IMR-90 (cell line): ENCODE measurements at regions not wholly inside any gene's neighbourhood (a gene's known extent, or its start where the extent isn't known, plus 50 kb on each side); places are given as distances from the start of the nearest gene placed in this dataset.
A peak's percentile ranks its signal among the peaks of the same experiment; 100 is the strongest.

Source experiments
- ATAC-seq: fragments of 200-7000 bp; cut with Tn5 transposase; 2 replicates; pipeline ENCODE4 v1.9.1; 2020; ENCODE audit warnings: low read depth, mild to moderate bottlenecking, moderate library complexity
- BruUV-seq: library from RNA; stranded (reverse); fragments of 400-500 nt; replicated peaks from 2 replicates; lab custom pipeline; 2021; lab: Mats Ljungman, UMichigan
- CTCF ChIA-PET: fragments of 300-600 bp; formaldehyde crosslinking; extraction: SDS; loops from one replicate; lab custom pipeline; 2021; ENCODE audit warnings: antibody characterized with exemption; lab: Yijun Ruan, JAX
- POLR2A ChIA-PET: fragments of 300-600 bp; sonication (Branson Sonifier 250); formaldehyde crosslinking; loops from one replicate; lab custom pipeline; 2022; ENCODE audit warnings: antibody characterized with exemption; ENCODE audit not compliant: unreplicated experiment; lab: Charles Lee
- DNase-seq: peaks from one replicate; pipeline ENCODE4 v3.0.0; 2013
- H2AFZ ChIP-seq: replicated peaks from 2 replicates; pipeline ENCODE3; 2013; ENCODE audit warnings: low read length, mild to moderate bottlenecking; ENCODE audit not compliant: poor library complexity
- H2AK5ac ChIP-seq: 2 replicates; pipeline ENCODE4 v1.6.1; 2013; ENCODE audit warnings: low read depth, low read length, inconsistent platforms
- H2AK9ac ChIP-seq: replicated peaks from 2 replicates; pipeline ENCODE3; 2013; ENCODE audit warnings: mild to moderate bottlenecking, low read depth, low read length, moderate library complexity; ENCODE audit not compliant: poor library complexity
- H2BK120ac ChIP-seq: 2 replicates; pipeline ENCODE4 v1.6.1; 2013; ENCODE audit warnings: low read depth, low read length, inconsistent platforms
- H2BK15ac ChIP-seq: 3 replicates; pipeline ENCODE4 v1.6.1; 2013; ENCODE audit warnings: low read depth, low read length, inconsistent platforms
- H2BK20ac ChIP-seq: 2 replicates; pipeline ENCODE4 v1.6.1; 2013; ENCODE audit warnings: low read depth, mild to moderate bottlenecking, inconsistent platforms, low read length, moderate library complexity
- H2BK5ac ChIP-seq: 2 replicates; pipeline ENCODE4 v1.6.1; 2013; ENCODE audit warnings: mild to moderate bottlenecking, low read depth, low read length, inconsistent platforms; ENCODE audit not compliant: poor library complexity, severe bottlenecking
- H3K14ac ChIP-seq: replicated peaks from 2 replicates; pipeline ENCODE4 v1.6.1; 2013; ENCODE audit warnings: low read depth, low read length, inconsistent platforms
- H3K18ac ChIP-seq: 2 replicates; pipeline ENCODE4 v1.6.1; 2013; ENCODE audit warnings: low read depth, low read length, control low read depth
- H3K23ac ChIP-seq: 2 replicates; pipeline ENCODE4 v1.6.1; 2013; ENCODE audit warnings: low read depth, low read length, inconsistent platforms
- H3K27ac ChIP-seq: 2 replicates; pipeline ENCODE4 v1.5.1; 2013; ENCODE audit warnings: mild to moderate bottlenecking, control low read depth, low read length; ENCODE audit not compliant: insufficient read depth
- H3K27me3 ChIP-seq: 2 replicates; pipeline ENCODE4 v1.6.1; 2013; ENCODE audit warnings: low read length; ENCODE audit not compliant: control insufficient read depth, insufficient read depth
- H3K36me3 ChIP-seq: 2 replicates; pipeline ENCODE4 v1.6.1; 2013; ENCODE audit warnings: low read length, mixed read lengths; ENCODE audit not compliant: control insufficient read depth, insufficient read depth
- H3K4ac ChIP-seq: 2 replicates; pipeline ENCODE4 v1.6.1; 2013; ENCODE audit warnings: low read depth, low read length, inconsistent platforms
- H3K4me1 ChIP-seq: 2 replicates; pipeline ENCODE4 v1.6.1; 2013; ENCODE audit warnings: low read length, mixed read lengths; ENCODE audit not compliant: control insufficient read depth, insufficient read depth
- H3K4me2 ChIP-seq: 2 replicates; pipeline ENCODE4 v1.6.1; 2013; ENCODE audit warnings: low read depth, mild to moderate bottlenecking, control low read depth, low read length, moderate library complexity
- H3K4me3 ChIP-seq: 2 replicates; pipeline ENCODE4 v1.5.1; 2013; ENCODE audit warnings: low read depth, mild to moderate bottlenecking, control low read depth, low read length, moderate library complexity; ENCODE audit not compliant: insufficient read depth
- H3K56ac ChIP-seq: 2 replicates; pipeline ENCODE4 v1.6.1; 2013; ENCODE audit warnings: low read length, inconsistent platforms; ENCODE audit not compliant: insufficient read depth; ENCODE audit errors: extremely low read depth
- H3K79me1 ChIP-seq, 2 experiments: 2 replicates each; pipeline ENCODE4 v1.6.1; 2013; ENCODE audit warnings: low read length in 2 of 2, inconsistent platforms in 1 of 2, low read depth in 1 of 2
- H3K9ac ChIP-seq: 2 replicates; pipeline ENCODE4 v1.6.1; 2013; ENCODE audit warnings: low read depth, low read length, control low read depth
- H3K9me1 ChIP-seq: 2 replicates; pipeline ENCODE4 v1.6.1; 2013; ENCODE audit warnings: low read length, inconsistent platforms; ENCODE audit not compliant: insufficient read depth
- H3K9me3 ChIP-seq: 2 replicates; pipeline ENCODE4 v1.6.1; 2013; ENCODE audit warnings: low read length; ENCODE audit not compliant: control insufficient read depth, insufficient read depth
- H4K20me1 ChIP-seq: 2 replicates; pipeline ENCODE4 v1.6.1; 2013; ENCODE audit warnings: low read length, inconsistent platforms; ENCODE audit not compliant: insufficient read depth
- H4K5ac ChIP-seq: 2 replicates; pipeline ENCODE4 v1.6.1; 2013; ENCODE audit warnings: mild to moderate bottlenecking, low read depth, low read length, control low read depth
- H4K8ac ChIP-seq, 2 experiments: 2 replicates each; pipeline ENCODE4 v1.6.1; 2013; ENCODE audit warnings: low read depth in 2 of 2, low read length in 2 of 2, control low read depth in 1 of 2, inconsistent platforms in 1 of 2
- H4K91ac ChIP-seq: 2 replicates; pipeline ENCODE4 v1.6.1; 2013; ENCODE audit warnings: low read depth, low read length, inconsistent platforms; ENCODE audit not compliant: insufficient read depth
- MAFK ChIP-seq: IDR thresholded peaks from 2 replicates; pipeline ENCODE4 v1.6.1; 2012; ENCODE audit warnings: low read depth, low read length, improper control_type of control experiment
- MAZ ChIP-seq: IDR thresholded peaks from 2 replicates; pipeline ENCODE4 v1.6.1; 2012; ENCODE audit warnings: low read depth, mild to moderate bottlenecking, low read length, improper control_type of control experiment, moderate library complexity, borderline replicate concordance
- MXI1 ChIP-seq: IDR thresholded peaks from 2 replicates; pipeline ENCODE4 v1.6.1; 2012; ENCODE audit warnings: low read depth, mild to moderate bottlenecking, low read length, moderate library complexity, borderline replicate concordance
- POLR2A ChIP-seq: IDR thresholded peaks from 2 replicates; pipeline ENCODE4 v1.6.1; 2012; ENCODE audit warnings: mild to moderate bottlenecking, low read depth, low read length
- RAD21 ChIP-seq: IDR thresholded peaks from 2 replicates; pipeline ENCODE4 v1.6.1; 2012; ENCODE audit warnings: low read length, improper control_type of control experiment
- RFX5 ChIP-seq: IDR thresholded peaks from 2 replicates; pipeline ENCODE4 v1.8.0; 2012; ENCODE audit warnings: low read depth, mild to moderate bottlenecking, low read length, moderate library complexity
- SMC3 ChIP-seq: fragments of 150-350 bp; IDR thresholded peaks from 2 replicates; pipeline ENCODE4 v1.6.1; 2016; ENCODE audit warnings: low read depth, mild to moderate bottlenecking, antibody characterized with exemption, low read length, moderate library complexity
- WGBS, 2 experiments: methylation state at CpG; one replicate each; pipeline versions ENCODE4 v1.1.5 to v1.1.7; 2013; ENCODE audit warnings: missing lambda C conversion rate in 2 of 2; ENCODE audit not compliant: insufficient read length in 1 of 2; ENCODE audit errors: extremely low coverage in 2 of 2; 5-methylcytosine and 5-hydroxymethylcytosine counted together
- dilution Hi-C: fragments of 300-500 bp; cut with HindIII; formaldehyde crosslinking; loops from one replicate; pipeline ENCODE4 v1.14.3; 2018; ENCODE audit warnings: low sequenced_read_pairs; ENCODE audit not compliant: unreplicated experiment
- in situ Hi-C: fragments of 300-500 bp; cut with MboI; formaldehyde crosslinking; loops from 3 replicates; pipeline ENCODE4 v1.14.3; 2019; ENCODE audit warnings: low sequenced_read_pairs, inconsistent platforms, mixed read lengths
- intact Hi-C: fragments of 100-400 bp; cut with micrococcal nuclease; formaldehyde crosslinking; loops from 2 replicates; pipeline ENCODE4 v1.10.0; 2022
- TF ChIP-seq, protein P1 (sequence below): conservative IDR thresholded peaks from 2 replicates; pipeline ENCODE4 v1.5.1; 2012; ENCODE audit warnings: mild to moderate bottlenecking, low read depth, low read length, improper control_type of control experiment
- TF ChIP-seq, protein P2 (sequence below): fragments of 150-350 bp; IDR thresholded peaks from 2 replicates; pipeline ENCODE4 v1.6.1; 2016; ENCODE audit warnings: low read depth, mild to moderate bottlenecking, low read length, moderate library complexity, borderline replicate concordance

DNA sequence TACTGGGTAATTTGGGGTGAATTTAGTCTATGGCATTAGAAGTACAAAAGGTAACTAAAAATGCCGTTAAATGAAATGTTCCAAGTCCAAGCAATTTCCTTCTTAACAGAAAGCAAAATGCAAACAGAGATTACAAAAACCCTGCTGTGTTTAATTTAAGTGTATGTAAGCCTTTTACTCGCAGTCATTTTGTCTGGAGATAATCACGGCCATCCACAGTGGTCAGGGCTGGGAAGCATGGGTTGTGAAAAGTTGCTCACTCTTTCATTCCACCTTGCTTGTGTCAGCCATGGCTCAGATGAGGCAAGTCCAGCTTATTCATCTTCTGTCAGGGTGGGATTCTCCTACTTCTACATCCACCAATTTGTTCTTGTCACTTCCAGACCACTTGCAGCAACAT, 983.6 kb upstream of the ZEB2 start:
- no peak overlapping the region for H4K8ac ChIP-seq
- no peaks in the 10 kb centered on the region for H3K4me1 ChIP-seq
- H2AFZ ChIP-seq = no peak overlapping the region
- no peaks in the 10 kb centered on the region for H4K20me1 ChIP-seq
- H2AK5ac ChIP-seq = no peak overlapping the region
- H4K91ac ChIP-seq = no peak overlapping the region
- BruUV-seq = no TSS peak
- no peak for TF ChIP-seq RFX5
- no peak for TF ChIP-seq MAZ
- TF ChIP-seq MXI1 = no peak
- no peak for TF ChIP-seq SMC3
- no peak for TF ChIP-seq MAFK
- no peak for TF ChIP-seq POLR2A
- no peak for TF ChIP-seq RAD21
- TF ChIP-seq, protein P1, sequence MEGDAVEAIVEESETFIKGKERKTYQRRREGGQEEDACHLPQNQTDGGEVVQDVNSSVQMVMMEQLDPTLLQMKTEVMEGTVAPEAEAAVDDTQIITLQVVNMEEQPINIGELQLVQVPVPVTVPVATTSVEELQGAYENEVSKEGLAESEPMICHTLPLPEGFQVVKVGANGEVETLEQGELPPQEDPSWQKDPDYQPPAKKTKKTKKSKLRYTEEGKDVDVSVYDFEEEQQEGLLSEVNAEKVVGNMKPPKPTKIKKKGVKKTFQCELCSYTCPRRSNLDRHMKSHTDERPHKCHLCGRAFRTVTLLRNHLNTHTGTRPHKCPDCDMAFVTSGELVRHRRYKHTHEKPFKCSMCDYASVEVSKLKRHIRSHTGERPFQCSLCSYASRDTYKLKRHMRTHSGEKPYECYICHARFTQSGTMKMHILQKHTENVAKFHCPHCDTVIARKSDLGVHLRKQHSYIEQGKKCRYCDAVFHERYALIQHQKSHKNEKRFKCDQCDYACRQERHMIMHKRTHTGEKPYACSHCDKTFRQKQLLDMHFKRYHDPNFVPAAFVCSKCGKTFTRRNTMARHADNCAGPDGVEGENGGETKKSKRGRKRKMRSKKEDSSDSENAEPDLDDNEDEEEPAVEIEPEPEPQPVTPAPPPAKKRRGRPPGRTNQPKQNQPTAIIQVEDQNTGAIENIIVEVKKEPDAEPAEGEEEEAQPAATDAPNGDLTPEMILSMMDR = no peak
- TF ChIP-seq, protein P2, sequence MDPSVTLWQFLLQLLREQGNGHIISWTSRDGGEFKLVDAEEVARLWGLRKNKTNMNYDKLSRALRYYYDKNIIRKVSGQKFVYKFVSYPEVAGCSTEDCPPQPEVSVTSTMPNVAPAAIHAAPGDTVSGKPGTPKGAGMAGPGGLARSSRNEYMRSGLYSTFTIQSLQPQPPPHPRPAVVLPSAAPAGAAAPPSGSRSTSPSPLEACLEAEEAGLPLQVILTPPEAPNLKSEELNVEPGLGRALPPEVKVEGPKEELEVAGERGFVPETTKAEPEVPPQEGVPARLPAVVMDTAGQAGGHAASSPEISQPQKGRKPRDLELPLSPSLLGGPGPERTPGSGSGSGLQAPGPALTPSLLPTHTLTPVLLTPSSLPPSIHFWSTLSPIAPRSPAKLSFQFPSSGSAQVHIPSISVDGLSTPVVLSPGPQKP = no peak
- no peaks in the 10 kb centered on the region for H3K36me3 ChIP-seq
- H3K18ac ChIP-seq = no peak overlapping the region
- ATAC-seq = no peak
- no peak overlapping the region for H3K4ac ChIP-seq
- H2BK15ac ChIP-seq = no peak overlapping the region
- H3K9ac ChIP-seq = no peak overlapping the region
- H2BK5ac ChIP-seq = no peak overlapping the region
- no peak overlapping the region for H2BK120ac ChIP-seq
- H3K14ac ChIP-seq = no peak overlapping the region
- H3K56ac ChIP-seq = no peak overlapping the region
- H3K27me3 ChIP-seq = no peaks in the 10 kb centered on the region
- no peak overlapping the region for H3K4me2 ChIP-seq
- H3K79me1 ChIP-seq = no peaks in the 10 kb centered on the region
- H3K23ac ChIP-seq = no peak overlapping the region
- no peak overlapping the region for H4K5ac ChIP-seq
- CTCF ChIA-PET = no interaction called here
- POLR2A ChIA-PET = no interaction called here
- no peak overlapping the region for H2AK9ac ChIP-seq
- WGBS, 2 experiments = no CpG with 5 or more reads among the region's 3 CpGs
- dilution Hi-C loops = no loop called here
- no peak overlapping the region for H2BK20ac ChIP-seq
- peak; percentile 4 for DNase-seq
- in situ Hi-C loops = no loop called here
- no peak overlapping the region for H3K27ac ChIP-seq
- H3K4me3 ChIP-seq = no peak overlapping the region
- intact Hi-C loops = no loop called here
- H3K9me3 ChIP-seq = no peaks in the 10 kb centered on the region
- H3K9me1 ChIP-seq = 0 out of 2 replicates have a peak, but pooled peaks cover 3% of the 10 kb centered on the region
